ENCODE measurements at regions not wholly inside any gene's neighbourhood (a gene's known extent, or its start where the extent isn't known, plus 50 kb on each side); places are given as distances from the start of the nearest gene placed in this dataset.
"Not testable (repeated sequence)": the region's sequence is repeated elsewhere in the genome, so short reads cannot be mapped to it uniquely, and the experiment has no call there.

GRCh38 chr21:14903172-14903865 is 161.5 kb downstream of the NRIP1 start:
- DNase-seq: no peak

GRCh38 chr21:14901482-14901958 is 163.3 kb downstream of the NRIP1 start:
- no peak for DNase-seq

- DNase-seq: no peak
These were observed 164.2 kb downstream of the NRIP1 start for GRCh38 chr21:14900611-14901010.

- no peak for DNase-seq
These were observed 164.7 kb downstream of the NRIP1 start for GRCh38 chr21:14900058-14900457.

- no peak for DNase-seq
These were observed 169.0 kb downstream of the NRIP1 start for GRCh38 chr21:14895792-14896191.

- no peak for DNase-seq
These were observed 174.7 kb downstream of the NRIP1 start for GRCh38 chr21:14890141-14890540.

GRCh38 chr21:14889080-14889810 is 175.6 kb downstream of the NRIP1 start:
- DNase-seq: no peak

- DNase-seq: no peak
These were observed 176.6 kb downstream of the NRIP1 start for GRCh38 chr21:14888202-14888601.

GRCh38 chr21:14886001-14886400 is 178.8 kb downstream of the NRIP1 start:
- DNase-seq: no peak

- no peak for DNase-seq
These were observed 181.4 kb downstream of the NRIP1 start for GRCh38 chr21:14883351-14883750.

GRCh38 chr21:14882545-14882944 is 182.3 kb downstream of the NRIP1 start:
- not testable (repeated sequence) for DNase-seq

- DNase-seq: no peak
These were observed 182.8 kb downstream of the NRIP1 start for GRCh38 chr21:14881863-14882499.

- no peak for DNase-seq
These were observed 183.9 kb downstream of the NRIP1 start for GRCh38 chr21:14880922-14881321.

GRCh38 chr21:14879458-14879857 is 185.3 kb downstream of the NRIP1 start:
- no peak for DNase-seq

GRCh38 chr21:14878971-14879370 is 185.8 kb downstream of the NRIP1 start:
- no peak for DNase-seq

- DNase-seq: no peak
These were observed 187.1 kb downstream of the NRIP1 start for GRCh38 chr21:14877581-14878228.

GRCh38 chr21:14876524-14876840 is 188.3 kb downstream of the NRIP1 start:
- no peak for DNase-seq

- no peak for DNase-seq
These were observed 188.9 kb downstream of the NRIP1 start for GRCh38 chr21:14875704-14876523.

- no peak for DNase-seq
These were observed 189.6 kb downstream of the NRIP1 start for GRCh38 chr21:14875186-14875585.

GRCh38 chr21:14874379-14874778 is 190.4 kb downstream of the NRIP1 start:
- no peak for DNase-seq

- no peak for DNase-seq
These were observed 192.9 kb downstream of the NRIP1 start for GRCh38 chr21:14871861-14872260.

- no peak for DNase-seq
These were observed 194.0 kb downstream of the NRIP1 start for GRCh38 chr21:14870853-14871149.
